Suprapubic skin (tissue), 4 donors: ENCODE measurements at regions not wholly inside any gene's neighbourhood (a gene's known extent, or its start where the extent isn't known, plus 50 kb on each side); places are given as distances from the start of the nearest gene placed in this dataset.

Experiments
- CTCF ChIP-seq, 2 donors: fragments of 200-600 bp in 1 of 2; fragments of 450-650 bp in 1 of 2; sonication (generic) in 1 of 2; IDR thresholded peaks; one replicate each; pipeline ENCODE4 v1.5.1; 2016 to 2019; ENCODE audit warnings: antibody characterized with exemption in 2 of 2, mild to moderate bottlenecking in 1 of 2, moderate library complexity in 1 of 2
- EP300 ChIP-seq: sonication (generic); formaldehyde crosslinking; IDR thresholded peaks from one replicate; pipeline ENCODE4 v1.6.1; 2017; ENCODE audit warnings: antibody characterized with exemption
- POLR2A ChIP-seq, 2 donors: fragments of 450-650 bp; IDR thresholded peaks; one replicate each; pipeline ENCODE4 v1.6.1; 2017; ENCODE audit warnings: antibody characterized with exemption in 2 of 2, mild to moderate bottlenecking in 2 of 2, moderate library complexity in 2 of 2
- POLR2AphosphoS5 ChIP-seq, 3 donors: sonication (generic); formaldehyde crosslinking; IDR thresholded peaks; one replicate each; pipeline ENCODE4 v1.6.1; 2017; ENCODE audit warnings: antibody characterized with exemption in 3 of 3

- no peak for TF ChIP-seq CTCF (IDR thresholded peaks at IDR 0.05)
- TF ChIP-seq POLR2A (IDR thresholded peaks at IDR 0.05): no peak
- TF ChIP-seq EP300: no peak
- TF ChIP-seq POLR2AphosphoS5 (IDR thresholded peaks at IDR 0.05): no peak
These were observed 61.4 kb upstream of the JARID2 start for GRCh38 chr6:15184441-15184861.
